8988T (cell line): ENCODE measurements at regions not wholly inside any gene's neighbourhood (a gene's known extent, or its start where the extent isn't known, plus 50 kb on each side); places are given as distances from the start of the nearest gene placed in this dataset.

Experiments used
- DNase-seq: peaks from one replicate; pipeline ENCODE4 v3.0.0; 2011

DNA sequence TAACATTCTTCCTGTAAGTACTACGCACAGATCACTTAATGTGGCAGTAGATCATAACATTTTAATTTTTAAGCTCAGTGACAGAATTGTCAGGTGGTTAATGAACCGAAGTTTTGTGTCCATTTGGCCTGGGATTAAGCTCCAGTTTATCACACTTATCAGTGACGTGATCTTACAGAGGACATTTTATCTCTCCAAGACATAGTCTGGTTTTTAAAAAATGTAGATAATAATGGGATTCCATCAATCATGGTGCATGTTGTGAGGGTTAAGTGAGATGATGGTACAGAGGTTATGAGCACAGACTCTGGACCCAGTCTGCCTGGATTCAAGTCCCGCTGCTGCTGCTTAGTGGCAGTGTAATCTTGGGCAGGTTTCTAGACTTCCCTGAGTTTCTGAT is 66.0 kb upstream of the ZFAND5 start:
- DNase-seq: no peak

DNA sequence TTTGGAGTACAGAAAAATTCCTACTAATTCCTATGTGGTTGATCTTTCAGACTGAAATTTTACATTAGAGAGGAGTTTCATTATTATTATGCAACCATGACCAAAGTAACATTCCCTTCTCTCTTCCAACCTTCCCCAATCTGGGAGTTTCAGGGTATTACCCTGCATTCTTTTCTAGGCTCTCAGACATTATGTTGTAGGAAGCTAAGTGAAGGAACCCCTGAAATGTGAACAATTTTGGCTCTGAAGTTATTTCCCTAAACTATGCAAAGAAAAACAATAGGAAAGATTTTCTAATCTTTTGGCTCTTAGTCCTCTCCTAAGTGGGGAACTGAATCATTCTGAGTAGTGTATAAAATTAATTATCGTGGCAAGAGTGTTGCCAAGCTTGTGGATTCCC is 63.3 kb upstream of the ZFAND5 start:
- DNase-seq: no peak

DNA sequence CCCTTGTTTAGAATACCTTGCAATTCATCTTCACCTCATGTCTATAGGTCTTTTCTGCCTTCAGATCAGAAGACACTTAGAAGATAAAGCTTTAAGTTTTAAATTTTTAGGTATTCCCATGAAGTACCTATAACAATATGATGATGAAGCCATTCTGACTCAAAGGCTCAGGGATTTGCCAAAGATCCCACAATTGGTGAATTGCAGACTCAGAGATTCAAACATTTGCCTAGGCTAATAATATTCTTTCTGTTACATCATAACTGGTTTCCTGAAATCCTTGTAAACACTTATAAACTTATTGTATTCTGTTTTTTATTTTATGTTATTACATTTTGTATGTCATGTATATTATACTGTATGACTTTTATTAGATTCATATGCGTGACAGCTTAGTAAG is 62.8 kb upstream of the ZFAND5 start:
- no peak for DNase-seq

DNA sequence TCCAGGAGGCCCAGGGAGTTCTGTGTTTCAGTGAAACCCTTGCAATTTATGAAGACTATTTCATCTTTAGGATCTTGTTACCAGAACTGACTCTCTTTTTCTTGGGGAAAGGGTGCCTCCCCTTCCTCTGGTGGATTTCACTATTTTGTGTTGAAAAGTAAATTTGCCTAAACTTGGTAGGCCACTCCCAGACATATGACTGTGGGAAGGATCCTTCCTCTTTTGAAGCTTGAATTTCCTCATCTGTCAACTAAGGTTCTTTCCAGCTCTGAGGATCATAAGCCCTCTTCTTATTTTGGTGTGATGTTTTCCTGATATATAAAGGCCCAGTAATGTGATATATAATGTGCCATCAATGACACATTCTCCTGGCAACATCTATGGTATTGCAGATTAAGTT is 59.1 kb upstream of the ZFAND5 start:
- DNase-seq: no peak

DNA sequence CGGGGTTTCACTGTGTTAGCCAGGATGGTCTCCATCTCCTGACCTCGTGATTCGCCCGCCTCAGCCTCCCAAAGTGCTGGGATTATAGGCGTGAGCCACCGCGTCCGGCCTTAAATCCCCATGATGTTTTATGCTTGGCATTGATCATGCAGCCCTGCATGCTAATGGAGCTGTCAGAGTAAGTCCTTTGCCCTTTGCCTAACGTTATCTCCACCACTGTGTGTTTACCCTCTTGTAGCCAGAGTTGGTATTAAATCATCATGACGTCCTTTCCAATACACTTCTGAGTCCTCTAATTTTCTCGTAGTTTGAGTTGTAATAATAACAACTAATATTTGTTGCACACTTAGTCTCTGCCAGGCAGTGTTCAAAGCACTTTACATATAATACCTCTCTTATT is 57.2 kb upstream of the ZFAND5 start:
- no peak for DNase-seq

DNA sequence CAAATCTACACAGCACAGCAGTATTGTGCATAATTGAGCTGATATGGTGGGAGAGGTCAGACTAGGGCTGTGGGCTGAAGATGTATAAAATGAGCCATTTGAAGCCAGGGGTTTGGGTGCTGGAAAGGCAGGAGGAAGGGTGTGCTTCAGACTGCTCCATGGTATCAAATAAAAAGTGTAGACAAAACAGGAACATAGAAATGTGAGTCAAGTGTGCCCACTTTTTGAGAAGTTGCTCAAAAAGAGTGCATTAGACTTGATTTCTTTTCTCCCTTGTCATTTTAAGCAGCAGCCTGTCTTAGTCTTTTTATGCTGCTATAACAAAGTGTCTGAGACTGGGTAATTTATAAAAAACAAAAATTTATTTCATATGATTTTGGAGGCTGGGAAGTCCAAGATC is 55.8 kb upstream of the ZFAND5 start:
- no peak for DNase-seq

DNA sequence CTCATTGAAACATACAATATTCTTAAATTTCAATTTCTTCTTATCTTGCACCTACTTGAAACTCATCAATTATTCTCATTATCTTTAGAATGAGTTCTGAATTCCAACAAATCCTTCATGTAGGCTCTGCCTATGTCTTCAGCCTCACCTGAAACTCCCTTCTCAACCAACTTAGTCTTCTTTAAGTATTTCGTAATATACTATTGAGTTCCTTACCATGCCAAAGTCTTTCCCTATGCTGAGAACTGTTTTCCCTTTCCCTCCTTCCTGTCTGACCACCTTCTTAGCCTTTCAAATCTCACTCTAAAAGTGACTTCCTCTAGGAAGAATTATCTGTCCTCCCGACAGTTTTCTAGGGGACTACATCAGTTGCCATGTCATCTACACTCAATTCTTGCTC is 50.9 kb upstream of the ZFAND5 start:
- no peak for DNase-seq

DNA sequence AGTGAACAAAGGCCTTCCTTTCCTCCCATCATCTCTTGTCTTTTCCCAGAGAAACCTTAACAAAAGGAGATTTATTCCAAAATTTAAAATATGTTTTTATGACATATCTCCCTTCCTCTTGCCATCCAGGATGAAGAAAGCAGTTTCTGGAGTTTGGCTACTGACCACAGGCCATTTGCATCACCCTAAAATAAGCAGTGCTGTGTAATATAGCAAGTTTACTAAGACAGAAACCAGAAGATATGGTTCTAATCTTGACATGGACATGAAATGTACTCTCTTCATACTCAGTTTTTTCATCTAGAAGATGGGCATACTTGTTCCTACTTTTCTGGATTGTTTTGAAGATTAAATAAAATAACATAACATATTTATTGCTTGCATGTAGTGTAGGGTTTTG is 50.2 kb upstream of the ZFAND5 start:
- DNase-seq: no peak
